RWPE2 (cell line): ENCODE measurements at regions not wholly inside any gene's neighbourhood (a gene's known extent, or its start where the extent isn't known, plus 50 kb on each side); places are given as distances from the start of the nearest gene placed in this dataset.

Source experiments
- ATAC-seq: fragments of 200-7000 bp; cut with Tn5 transposase; 3 replicates; pipeline ENCODE4 v1.9.1; 2021; ENCODE audit warnings: low read depth
- DNase-seq: peaks from one replicate; pipeline ENCODE4 v3.0.0-alpha.2; 2020; ENCODE audit warnings: low spot score
- H3K27ac ChIP-seq: fragments of 450-650 bp; 2 replicates; pipeline ENCODE4 v1.5.1; 2017; ENCODE audit warnings: mild to moderate bottlenecking; ENCODE audit not compliant: poor library complexity, severe bottlenecking
- H3K27me3 ChIP-seq: fragments of 250-450 bp; sonication (Bioruptor Pico); 2 replicates; pipeline ENCODE4 v1.5.1; 2021; ENCODE audit warnings: mild to moderate bottlenecking, moderate library complexity; ENCODE audit not compliant: insufficient read depth, poor library complexity, severe bottlenecking
- H3K36me3 ChIP-seq: fragments of 250-450 bp; sonication (Bioruptor Pico); 2 replicates; pipeline ENCODE4 v1.5.1; 2020; ENCODE audit warnings: low read depth, mild to moderate bottlenecking, moderate library complexity
- H3K4me1 ChIP-seq: fragments of 250-450 bp; sonication (Bioruptor Pico); 2 replicates; pipeline ENCODE4 v1.5.1; 2021; ENCODE audit warnings: mild to moderate bottlenecking, moderate library complexity; ENCODE audit not compliant: insufficient read depth, poor library complexity, severe bottlenecking
- H3K4me3 ChIP-seq: fragments of 250-450 bp; sonication (Bioruptor Pico); 2 replicates; pipeline ENCODE4 v1.5.1; 2021; ENCODE audit warnings: mild to moderate bottlenecking, moderate library complexity; ENCODE audit not compliant: severe bottlenecking
- H3K9me3 ChIP-seq: fragments of 250-450 bp; sonication (Bioruptor Pico); 2 replicates; pipeline ENCODE4 v1.5.1; 2021; ENCODE audit warnings: mild to moderate bottlenecking, moderate library complexity; ENCODE audit not compliant: severe bottlenecking
- TF ChIP-seq, protein P1 (sequence below): fragments of 450-650 bp; IDR thresholded peaks from one replicate; pipeline ENCODE4 v1.5.1; 2017; ENCODE audit warnings: mild to moderate bottlenecking, moderate library complexity; ENCODE audit not compliant: poor library complexity, severe bottlenecking

DNA sequence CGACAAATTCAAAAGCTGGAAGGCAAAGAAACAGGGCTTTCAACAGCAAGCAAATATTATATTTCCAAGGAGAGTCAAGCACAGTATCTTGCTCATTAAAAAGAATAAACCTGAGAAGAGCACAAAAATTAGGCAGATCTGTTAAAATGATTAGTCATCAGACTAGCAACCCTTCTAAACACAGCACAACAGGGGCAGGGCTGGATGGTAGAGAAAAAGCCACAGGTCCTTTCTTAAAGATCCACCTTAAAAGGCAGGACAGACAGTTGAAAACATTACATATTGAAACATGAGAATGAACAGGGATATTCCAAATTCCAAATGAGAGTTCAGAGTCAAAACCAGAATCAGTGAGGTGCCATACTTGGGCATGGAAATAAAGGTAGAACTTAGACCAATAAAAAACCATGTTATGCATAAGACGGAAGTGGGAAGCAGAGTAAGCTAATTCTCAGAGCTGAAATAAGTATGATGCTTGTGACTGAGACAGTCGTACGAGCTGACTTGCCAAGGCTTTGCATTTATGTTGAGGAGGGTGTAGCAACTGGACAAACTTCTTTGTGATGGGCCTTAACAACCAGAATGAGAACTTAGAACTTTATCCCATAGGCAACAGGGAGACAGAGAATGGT, 126.9 kb upstream of the FAM9B start:
- no peaks in the 10 kb centered on the region for H3K9me3 ChIP-seq
- DNase-seq (no peak), ATAC-seq (no peak)
- H3K4me1 ChIP-seq: peaks cover 27% of the 10 kb centered on the region
- no peaks in the 10 kb centered on the region for H3K27me3 ChIP-seq
- no peaks in the 10 kb centered on the region for H3K36me3 ChIP-seq
- TF ChIP-seq, protein P1, sequence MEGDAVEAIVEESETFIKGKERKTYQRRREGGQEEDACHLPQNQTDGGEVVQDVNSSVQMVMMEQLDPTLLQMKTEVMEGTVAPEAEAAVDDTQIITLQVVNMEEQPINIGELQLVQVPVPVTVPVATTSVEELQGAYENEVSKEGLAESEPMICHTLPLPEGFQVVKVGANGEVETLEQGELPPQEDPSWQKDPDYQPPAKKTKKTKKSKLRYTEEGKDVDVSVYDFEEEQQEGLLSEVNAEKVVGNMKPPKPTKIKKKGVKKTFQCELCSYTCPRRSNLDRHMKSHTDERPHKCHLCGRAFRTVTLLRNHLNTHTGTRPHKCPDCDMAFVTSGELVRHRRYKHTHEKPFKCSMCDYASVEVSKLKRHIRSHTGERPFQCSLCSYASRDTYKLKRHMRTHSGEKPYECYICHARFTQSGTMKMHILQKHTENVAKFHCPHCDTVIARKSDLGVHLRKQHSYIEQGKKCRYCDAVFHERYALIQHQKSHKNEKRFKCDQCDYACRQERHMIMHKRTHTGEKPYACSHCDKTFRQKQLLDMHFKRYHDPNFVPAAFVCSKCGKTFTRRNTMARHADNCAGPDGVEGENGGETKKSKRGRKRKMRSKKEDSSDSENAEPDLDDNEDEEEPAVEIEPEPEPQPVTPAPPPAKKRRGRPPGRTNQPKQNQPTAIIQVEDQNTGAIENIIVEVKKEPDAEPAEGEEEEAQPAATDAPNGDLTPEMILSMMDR: no peak
- H3K4me3 ChIP-seq: no peak overlapping the region
- H3K27ac ChIP-seq: no peak overlapping the region

DNA sequence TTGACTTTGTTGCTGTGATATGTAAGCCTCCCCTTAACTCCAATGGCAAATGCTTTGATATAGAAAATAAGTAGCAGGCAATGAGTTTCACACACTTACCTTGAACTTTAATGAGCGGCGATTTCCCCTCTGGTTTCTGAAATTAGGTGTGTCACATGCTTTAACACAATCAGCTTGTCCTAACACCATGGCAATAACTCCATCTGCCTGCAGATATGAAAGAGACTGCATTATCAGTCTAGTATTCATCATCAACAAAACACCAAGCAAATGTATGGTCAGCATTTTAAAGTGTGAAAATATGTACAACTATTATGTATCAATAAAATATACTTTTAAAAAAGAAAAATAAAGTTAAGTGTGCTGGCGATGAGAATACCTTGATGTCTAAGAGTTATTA, 128.8 kb upstream of the FAM9B start:
- H3K9me3 ChIP-seq: no peaks in the 10 kb centered on the region
- no peak overlapping the region for H3K4me3 ChIP-seq
- H3K36me3 ChIP-seq: no peaks in the 10 kb centered on the region
- H3K27me3 ChIP-seq: no peaks in the 10 kb centered on the region
- peaks cover 33% of the 10 kb centered on the region for H3K4me1 ChIP-seq
- H3K27ac ChIP-seq: peak overlapping the region; percentile 78
- no peak for DNase-seq
- ATAC-seq: no peak
- TF ChIP-seq, protein P1: no peak

DNA sequence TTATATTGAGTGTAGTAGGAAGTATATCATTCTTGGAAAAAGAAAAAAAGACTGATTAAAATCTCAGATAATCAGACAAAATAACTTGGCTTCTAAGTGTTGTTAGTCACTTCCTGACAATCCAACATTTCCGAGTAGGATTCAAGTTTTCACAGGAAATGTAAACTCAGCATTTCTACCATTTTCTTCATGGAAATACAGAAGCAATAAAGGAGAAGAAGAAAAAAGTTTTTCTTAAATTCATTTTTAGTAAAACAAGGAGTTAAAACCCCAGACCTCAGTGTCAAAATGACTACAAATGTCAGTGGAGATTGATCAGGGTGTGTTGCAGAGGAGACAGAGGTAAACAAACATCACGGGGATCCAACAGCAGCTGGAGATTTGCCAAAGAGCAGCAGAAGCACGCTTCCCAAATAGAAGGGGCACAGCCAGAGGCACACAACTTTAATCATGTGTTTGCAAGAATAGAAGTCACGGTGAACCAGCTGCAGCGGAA, 129.3 kb upstream of the FAM9B start:
- Histone ChIP-seq H3K27ac (peak overlapping the region; percentile 78), H3K27me3 (no peaks in the 10 kb centered on the region), H3K9me3 (no peaks in the 10 kb centered on the region), H3K36me3 (no peaks in the 10 kb centered on the region), H3K4me1 (peaks cover 33% of the 10 kb centered on the region), H3K4me3 (no peak overlapping the region)
- TF ChIP-seq, protein P1: no peak
- ATAC-seq: peak; percentile 26; the same call in 1 of the 3 replicates
- no peak for DNase-seq

DNA sequence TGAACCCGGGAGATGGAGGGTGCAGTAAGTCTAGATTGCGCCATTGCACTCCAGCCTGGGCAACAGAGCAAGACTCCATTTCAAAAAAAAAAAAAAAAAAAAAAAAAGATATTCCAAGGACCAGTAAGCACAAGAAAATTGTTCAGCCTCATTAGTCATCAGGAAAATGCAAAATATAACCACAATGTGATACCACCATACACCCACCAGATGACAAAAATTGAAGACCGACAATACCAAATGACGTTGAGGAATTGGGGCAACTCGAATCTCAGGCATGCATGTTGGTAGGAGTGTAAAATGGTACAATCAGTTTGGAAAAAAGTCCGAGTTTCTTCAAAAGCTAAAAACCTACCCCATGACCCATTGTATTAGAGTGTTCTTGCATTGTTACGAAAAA, 130.2 kb upstream of the FAM9B start:
- peak overlapping the region; percentile 78 for H3K27ac ChIP-seq

More for the DNA sequence above, 130.2 kb upstream of the FAM9B start:
- Histone ChIP-seq H3K4me1 (peaks cover 33% of the 10 kb centered on the region), H3K4me3 (no peak overlapping the region), H3K27me3 (no peaks in the 10 kb centered on the region), H3K36me3 (no peaks in the 10 kb centered on the region), H3K9me3 (no peaks in the 10 kb centered on the region)
- DNase-seq: no peak
- ATAC-seq: no peak
- TF ChIP-seq, protein P1: no peak
